ENCODE measurements at regions not wholly inside any gene's neighbourhood (a gene's known extent, or its start where the extent isn't known, plus 50 kb on each side); places are given as distances from the start of the nearest gene placed in this dataset.

DNA sequence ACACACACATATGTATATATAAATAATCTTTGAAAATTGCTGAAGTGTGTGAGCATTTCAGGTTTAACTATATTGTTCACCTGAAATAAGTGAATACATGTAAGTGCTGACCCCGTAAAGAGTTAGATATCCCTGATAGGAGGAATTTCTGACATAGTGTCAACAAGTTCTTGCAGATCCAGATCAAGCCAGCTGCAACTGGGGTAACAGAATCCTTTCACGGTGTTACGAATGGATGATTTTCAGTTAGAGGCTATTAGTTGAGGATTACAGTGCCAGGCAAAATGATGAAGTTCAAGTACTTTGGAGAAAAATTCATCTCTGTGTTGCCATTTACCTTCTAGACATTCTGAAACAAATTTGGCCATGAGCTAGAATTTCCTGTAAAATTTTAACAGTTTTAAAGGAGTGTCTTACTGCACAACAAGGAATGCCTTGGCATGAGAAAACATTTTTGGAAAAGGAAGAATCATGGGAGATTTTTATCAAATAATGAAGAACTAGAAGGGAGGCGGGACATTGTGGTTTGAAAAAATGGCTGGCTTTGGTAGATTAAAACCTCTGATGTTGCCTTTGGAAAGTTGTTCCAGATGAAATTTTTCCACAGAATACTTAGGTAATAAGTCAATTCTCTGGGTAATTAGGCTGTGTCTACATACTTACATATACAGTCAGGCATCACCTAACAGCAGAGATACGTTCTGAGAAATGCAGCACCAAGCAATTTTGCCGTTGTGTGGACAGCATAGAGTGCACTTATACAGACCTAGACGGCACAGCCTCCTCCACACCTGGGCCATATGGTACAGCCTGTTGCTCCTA lies 84.4 kb upstream of the FAT1 start:
- no peak overlapping the region for H3K4me3 Mint-ChIP-seq
- no peaks in the 10 kb centered on the region for H3K9me3 Mint-ChIP-seq
- ATAC-seq = no peak
- no peaks in the 10 kb centered on the region for H3K4me1 Mint-ChIP-seq
- H3K27ac Mint-ChIP-seq = no peak overlapping the region
- no peaks in the 10 kb centered on the region for H3K36me3 Mint-ChIP-seq
- H3K27me3 Mint-ChIP-seq = no peaks in the 10 kb centered on the region

DNA sequence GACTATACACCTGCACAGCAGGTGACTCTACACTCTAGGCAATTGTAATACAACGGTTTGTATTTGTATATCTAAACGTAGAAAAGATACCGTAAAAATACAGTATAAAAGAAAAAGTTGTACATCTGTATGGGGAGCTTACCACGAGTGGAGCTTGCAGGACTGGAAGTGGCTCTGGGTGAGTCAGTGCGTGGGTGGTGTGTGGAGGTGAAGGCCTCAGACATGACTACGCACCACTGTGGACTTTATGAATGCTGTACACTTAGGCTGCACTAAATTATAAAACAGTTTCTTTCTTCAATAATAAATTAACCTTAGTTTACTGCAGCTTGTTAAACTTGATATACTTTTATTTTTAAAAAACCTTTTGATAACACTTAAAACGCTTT lies 85.0 kb upstream of the FAT1 start:
- H3K36me3 Mint-ChIP-seq = no peaks in the 10 kb centered on the region
- H3K4me1 Mint-ChIP-seq = no peaks in the 10 kb centered on the region
- H3K27ac Mint-ChIP-seq = no peak overlapping the region
- ATAC-seq = no peak
- H3K4me3 Mint-ChIP-seq = no peak overlapping the region
- H3K9me3 Mint-ChIP-seq = no peaks in the 10 kb centered on the region
- H3K27me3 Mint-ChIP-seq = no peaks in the 10 kb centered on the region

GRCh38 chr4:186809070-186809469 lies 85.4 kb upstream of the FAT1 start:
- ATAC-seq = no peak
- H3K27me3 Mint-ChIP-seq = no peaks in the 10 kb centered on the region
- no peaks in the 10 kb centered on the region for H3K9me3 Mint-ChIP-seq
- H3K36me3 Mint-ChIP-seq = no peaks in the 10 kb centered on the region
- no peak overlapping the region for H3K4me3 Mint-ChIP-seq
- H3K27ac Mint-ChIP-seq = no peak overlapping the region
- H3K4me1 Mint-ChIP-seq = no peaks in the 10 kb centered on the region

DNA sequence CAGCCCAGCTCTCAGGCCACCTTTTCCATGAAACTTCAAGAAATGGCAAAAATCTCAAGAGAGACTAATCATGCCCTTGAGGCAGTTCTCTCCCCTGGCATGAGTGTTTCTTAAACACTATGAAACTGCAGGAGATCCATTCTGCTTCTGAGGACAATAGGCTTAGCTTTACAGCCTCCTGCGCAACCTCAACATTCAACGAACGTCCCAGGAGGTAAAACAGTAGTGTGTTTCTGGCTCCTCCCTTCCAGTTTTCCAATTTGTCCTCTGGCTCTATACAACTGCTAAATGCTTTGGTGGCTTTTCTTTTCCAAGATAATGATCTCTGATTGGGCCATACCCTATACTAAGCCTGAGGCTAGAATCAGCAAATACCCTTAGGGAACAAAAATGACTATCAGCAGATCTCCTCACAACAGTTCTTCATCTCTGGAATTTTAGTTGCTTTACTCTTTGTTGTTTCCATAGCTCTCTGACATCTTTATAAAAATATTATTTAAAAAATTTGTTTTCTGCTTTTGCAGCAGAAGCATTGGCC lies 87.0 kb upstream of the FAT1 start:
- Mint-ChIP-seq H3K4me3 (no peak overlapping the region), H3K27ac (no peak overlapping the region), H3K9me3 (no peaks in the 10 kb centered on the region), H3K36me3 (no peaks in the 10 kb centered on the region), H3K4me1 (no peaks in the 10 kb centered on the region), H3K27me3 (no peaks in the 10 kb centered on the region)
- no peak for ATAC-seq

GRCh38 chr4:186812592-186812991 lies 88.9 kb upstream of the FAT1 start:
- no peaks in the 10 kb centered on the region for H3K9me3 Mint-ChIP-seq
- H3K27me3 Mint-ChIP-seq = no peaks in the 10 kb centered on the region
- no peak overlapping the region for H3K4me3 Mint-ChIP-seq
- H3K27ac Mint-ChIP-seq = no peak overlapping the region
- no peaks in the 10 kb centered on the region for H3K4me1 Mint-ChIP-seq
- H3K36me3 Mint-ChIP-seq = no peaks in the 10 kb centered on the region
- no peak for ATAC-seq

DNA sequence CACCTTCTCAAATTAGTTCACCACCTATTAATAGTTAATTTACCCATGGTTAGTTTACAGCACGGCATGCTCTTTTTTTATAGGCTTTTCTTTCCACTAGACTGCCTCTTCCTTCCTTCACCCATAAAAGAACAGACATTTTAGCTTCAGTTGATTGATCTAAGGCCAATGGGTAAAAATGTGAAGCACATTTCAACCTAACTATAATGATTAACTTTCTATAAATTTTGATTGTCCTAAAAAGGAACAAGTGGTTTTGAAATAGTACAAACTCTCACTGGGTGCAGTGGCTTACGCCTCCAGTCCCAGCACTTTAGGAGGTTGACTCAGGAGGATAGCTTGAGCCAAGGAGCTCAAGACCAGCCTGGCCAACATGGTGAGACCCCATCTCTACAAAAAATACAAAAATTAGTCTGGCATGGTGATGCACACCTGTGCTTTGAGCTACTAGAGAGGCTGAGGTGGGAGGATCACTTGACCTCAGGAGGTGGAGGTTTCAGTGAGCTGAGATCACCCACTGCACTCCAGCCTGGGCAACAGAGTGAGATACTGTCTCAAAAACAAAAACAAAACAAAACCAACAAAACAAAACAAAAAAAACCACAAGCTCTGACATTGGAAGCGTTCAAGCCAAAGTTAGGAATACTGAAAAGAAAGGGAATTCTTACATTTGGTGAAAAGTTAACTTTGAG lies 89.9 kb upstream of the FAT1 start:
- Mint-ChIP-seq H3K9me3 (no peaks in the 10 kb centered on the region), H3K27me3 (no peaks in the 10 kb centered on the region), H3K27ac (no peak overlapping the region), H3K4me1 (no peaks in the 10 kb centered on the region), H3K4me3 (no peak overlapping the region), H3K36me3 (no peaks in the 10 kb centered on the region)
- no peak for ATAC-seq

DNA sequence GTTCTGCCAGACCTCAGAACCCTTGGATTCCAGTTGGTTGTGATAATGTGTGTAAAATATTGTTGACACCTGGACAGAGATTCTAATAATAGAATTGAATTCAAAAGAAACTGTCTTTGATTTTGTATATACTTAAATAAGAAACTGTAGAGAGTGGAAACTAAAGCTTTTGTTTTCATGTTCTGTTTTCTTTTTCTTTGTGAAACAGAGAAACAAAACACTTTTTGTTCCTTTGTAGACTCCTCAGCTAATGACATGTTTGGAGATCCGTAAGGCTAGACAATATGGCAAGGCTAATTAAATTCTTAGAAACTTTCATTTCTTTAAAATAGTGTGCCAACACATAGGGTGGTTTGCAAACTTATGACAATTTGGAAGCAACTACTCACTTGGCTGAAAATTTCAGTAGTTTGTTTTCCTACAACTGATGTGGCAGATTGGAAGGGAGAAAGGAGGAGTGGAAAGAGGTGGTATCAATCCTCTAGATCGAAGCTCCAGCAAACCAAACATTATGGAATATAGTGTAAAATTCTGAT lies 90.9 kb upstream of the FAT1 start:
- Mint-ChIP-seq H3K27ac (no peak overlapping the region), H3K9me3 (no peaks in the 10 kb centered on the region), H3K36me3 (no peaks in the 10 kb centered on the region), H3K27me3 (no peaks in the 10 kb centered on the region), H3K4me3 (no peak overlapping the region), H3K4me1 (no peaks in the 10 kb centered on the region)
- ATAC-seq = no peak

- no peak overlapping the region for H3K27ac Mint-ChIP-seq
- peaks cover 3% of the 10 kb centered on the region for H3K9me3 Mint-ChIP-seq
- H3K4me1 Mint-ChIP-seq = no peaks in the 10 kb centered on the region
- H3K4me3 Mint-ChIP-seq = no peak overlapping the region
- no peaks in the 10 kb centered on the region for H3K36me3 Mint-ChIP-seq
- ATAC-seq = no peak
- H3K27me3 Mint-ChIP-seq = no peaks in the 10 kb centered on the region
Measured at GRCh38 chr4:186819342-186820086, 95.9 kb upstream of the FAT1 start.

DNA sequence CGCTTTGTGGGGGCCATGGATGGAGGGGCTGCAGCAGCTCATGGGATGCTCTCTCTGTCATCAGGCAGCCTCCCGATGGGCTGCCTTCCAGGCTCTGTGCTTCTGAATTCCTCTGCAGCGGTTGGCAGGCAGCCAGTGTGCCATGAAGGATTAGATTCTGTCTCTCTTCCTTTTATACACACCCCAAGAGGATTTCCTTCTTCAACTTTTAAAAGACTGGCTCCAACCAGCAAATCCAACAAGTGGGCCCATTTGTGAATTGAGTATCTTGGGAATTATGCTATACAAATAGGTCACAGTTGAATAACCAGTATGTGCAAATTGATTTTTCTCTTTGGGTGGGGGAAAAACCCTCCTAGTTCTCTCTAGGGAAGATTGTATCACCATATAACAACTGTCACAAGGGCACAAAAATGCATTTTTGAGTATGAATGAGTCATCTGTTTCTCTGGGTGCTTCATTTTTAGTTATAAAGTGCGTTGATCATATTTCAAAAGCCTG lies 96.8 kb upstream of the FAT1 start:
- H3K9me3 Mint-ChIP-seq = peaks cover 3% of the 10 kb centered on the region
- ATAC-seq = no peak
- no peak overlapping the region for H3K4me3 Mint-ChIP-seq
- H3K36me3 Mint-ChIP-seq = no peaks in the 10 kb centered on the region
- H3K4me1 Mint-ChIP-seq = no peaks in the 10 kb centered on the region
- H3K27ac Mint-ChIP-seq = no peak overlapping the region
- no peaks in the 10 kb centered on the region for H3K27me3 Mint-ChIP-seq

- Mint-ChIP-seq H3K27ac (no peak overlapping the region), H3K36me3 (no peaks in the 10 kb centered on the region), H3K4me3 (no peak overlapping the region), H3K4me1 (no peaks in the 10 kb centered on the region), H3K27me3 (no peaks in the 10 kb centered on the region), H3K9me3 (peaks cover 11% of the 10 kb centered on the region)
- ATAC-seq = no peak
Measured at GRCh38 chr4:186823989-186824388, 100.3 kb upstream of the FAT1 start.

DNA sequence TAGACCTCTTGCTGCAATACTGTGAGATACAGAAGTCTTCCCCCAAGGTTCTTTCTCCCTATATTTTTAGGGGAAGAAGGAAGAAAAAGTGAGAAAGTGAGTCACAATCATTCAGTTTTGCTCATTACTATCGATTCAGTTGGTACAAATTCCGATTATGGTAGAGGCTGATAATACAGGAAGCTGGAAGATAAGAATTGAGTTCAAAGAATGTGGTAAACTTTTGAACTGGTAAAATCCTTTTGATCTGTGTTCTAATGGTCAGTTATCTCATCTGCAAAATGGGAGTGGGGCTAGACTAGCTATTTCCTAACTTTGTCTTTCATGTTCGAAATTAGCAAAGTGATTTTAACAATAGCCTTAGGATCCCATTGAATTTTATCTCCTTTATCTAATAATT lies 101.4 kb upstream of the FAT1 start:
- no peak for ATAC-seq
- Mint-ChIP-seq H3K9me3 (peaks cover 13% of the 10 kb centered on the region), H3K27me3 (no peaks in the 10 kb centered on the region), H3K4me1 (no peaks in the 10 kb centered on the region), H3K4me3 (no peak overlapping the region), H3K27ac (no peak overlapping the region), H3K36me3 (no peaks in the 10 kb centered on the region)

- peaks cover 17% of the 10 kb centered on the region for H3K9me3 Mint-ChIP-seq
- ATAC-seq = no peak
- H3K4me1 Mint-ChIP-seq = no peaks in the 10 kb centered on the region
- H3K4me3 Mint-ChIP-seq = no peak overlapping the region
- H3K36me3 Mint-ChIP-seq = no peaks in the 10 kb centered on the region
- H3K27me3 Mint-ChIP-seq = no peaks in the 10 kb centered on the region
- H3K27ac Mint-ChIP-seq = no peak overlapping the region
Measured at GRCh38 chr4:186826006-186826405, 102.3 kb upstream of the FAT1 start.

DNA sequence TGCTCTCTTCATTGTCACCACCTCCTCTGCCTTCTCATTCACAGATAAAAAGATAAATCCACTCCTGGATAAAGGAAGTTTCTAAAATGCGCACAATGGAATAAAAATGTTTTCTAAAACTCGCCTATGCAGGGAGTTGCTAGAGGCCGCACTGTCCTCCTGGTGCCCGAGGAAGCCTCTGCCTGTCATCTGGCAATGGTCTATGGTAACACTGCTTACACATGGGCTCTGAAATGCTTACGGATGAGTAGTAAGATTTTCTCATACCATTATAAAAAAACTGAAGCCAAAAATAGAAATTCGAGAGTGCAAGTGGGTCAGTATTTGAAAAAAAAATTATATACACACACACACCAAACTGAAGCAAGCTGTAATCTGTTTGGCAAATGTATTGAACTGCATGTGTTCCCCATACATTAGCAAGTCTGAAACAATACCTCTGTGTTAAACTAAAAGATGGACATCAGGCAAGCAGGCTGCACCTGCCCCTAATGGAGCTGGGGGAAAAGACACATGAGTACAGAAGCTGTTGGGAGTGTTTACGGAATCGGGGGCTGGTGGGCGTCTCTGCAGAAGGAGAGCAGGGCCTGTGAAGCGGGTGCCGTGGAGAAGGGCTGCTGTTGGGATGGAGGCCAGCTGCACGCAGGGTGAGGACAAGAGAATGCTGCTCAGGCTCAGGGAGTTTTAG lies 103.3 kb upstream of the FAT1 start:
- ATAC-seq = no peak
- Mint-ChIP-seq H3K4me3 (no peak overlapping the region), H3K36me3 (no peaks in the 10 kb centered on the region), H3K9me3 (peaks cover 14% of the 10 kb centered on the region), H3K4me1 (no peaks in the 10 kb centered on the region), H3K27me3 (no peaks in the 10 kb centered on the region), H3K27ac (no peak overlapping the region)

DNA sequence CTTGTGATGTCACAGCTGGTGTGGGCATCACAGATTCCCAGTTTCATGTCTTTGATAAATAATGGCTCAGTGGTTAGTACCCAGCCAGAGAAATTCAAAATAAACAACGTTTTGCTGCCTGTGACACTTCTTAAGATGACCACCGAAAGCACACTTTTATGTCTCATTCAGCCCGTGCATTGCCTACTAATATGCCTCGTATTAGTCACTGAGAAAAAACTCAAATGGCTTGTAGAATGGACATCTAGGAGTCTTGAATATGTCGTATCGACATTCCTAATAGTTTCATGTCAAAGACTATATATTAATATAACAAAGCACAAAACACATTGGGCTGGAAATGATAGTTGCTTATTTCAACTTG lies 103.9 kb upstream of the FAT1 start:
- ATAC-seq = no peak
- H3K4me1 Mint-ChIP-seq = no peaks in the 10 kb centered on the region

GRCh38 chr4:186829097-186829496 lies 105.4 kb upstream of the FAT1 start:
- H3K4me1 Mint-ChIP-seq = no peaks in the 10 kb centered on the region
- no peak overlapping the region for H3K27ac Mint-ChIP-seq
- ATAC-seq = no peak
- no peak overlapping the region for H3K4me3 Mint-ChIP-seq
- no peaks in the 10 kb centered on the region for H3K27me3 Mint-ChIP-seq
- H3K36me3 Mint-ChIP-seq = no peaks in the 10 kb centered on the region
- H3K9me3 Mint-ChIP-seq = peaks cover 14% of the 10 kb centered on the region

More for the DNA sequence above, 103.9 kb upstream of the FAT1 start:
- no peak overlapping the region for H3K4me3 Mint-ChIP-seq
- no peak overlapping the region for H3K27ac Mint-ChIP-seq
- no peaks in the 10 kb centered on the region for H3K27me3 Mint-ChIP-seq
- H3K36me3 Mint-ChIP-seq = no peaks in the 10 kb centered on the region
- peaks cover 14% of the 10 kb centered on the region for H3K9me3 Mint-ChIP-seq
